DOHH2 (cell line): ENCODE measurements at regions not wholly inside any gene's neighbourhood (a gene's known extent, or its start where the extent isn't known, plus 50 kb on each side); places are given as distances from the start of the nearest gene placed in this dataset.

ENCODE experiments used
- CTCF ChIP-seq: fragments of 200-600 bp; sonication (generic); IDR thresholded peaks from one replicate; pipeline ENCODE4 v1.5.1; 2014; ENCODE audit warnings: antibody characterized with exemption, mild to moderate bottlenecking, low read depth, low read length; ENCODE audit not compliant: poor library complexity, severe bottlenecking
- EZH2phosphoT487 ChIP-seq: fragments of 200-600 bp; sonication (generic); IDR thresholded peaks from 2 replicates; pipeline ENCODE4 v1.6.1; 2017; ENCODE audit warnings: borderline replicate concordance, mild to moderate bottlenecking, antibody characterized with exemption, low read length, moderate library complexity, mixed read lengths

DNA sequence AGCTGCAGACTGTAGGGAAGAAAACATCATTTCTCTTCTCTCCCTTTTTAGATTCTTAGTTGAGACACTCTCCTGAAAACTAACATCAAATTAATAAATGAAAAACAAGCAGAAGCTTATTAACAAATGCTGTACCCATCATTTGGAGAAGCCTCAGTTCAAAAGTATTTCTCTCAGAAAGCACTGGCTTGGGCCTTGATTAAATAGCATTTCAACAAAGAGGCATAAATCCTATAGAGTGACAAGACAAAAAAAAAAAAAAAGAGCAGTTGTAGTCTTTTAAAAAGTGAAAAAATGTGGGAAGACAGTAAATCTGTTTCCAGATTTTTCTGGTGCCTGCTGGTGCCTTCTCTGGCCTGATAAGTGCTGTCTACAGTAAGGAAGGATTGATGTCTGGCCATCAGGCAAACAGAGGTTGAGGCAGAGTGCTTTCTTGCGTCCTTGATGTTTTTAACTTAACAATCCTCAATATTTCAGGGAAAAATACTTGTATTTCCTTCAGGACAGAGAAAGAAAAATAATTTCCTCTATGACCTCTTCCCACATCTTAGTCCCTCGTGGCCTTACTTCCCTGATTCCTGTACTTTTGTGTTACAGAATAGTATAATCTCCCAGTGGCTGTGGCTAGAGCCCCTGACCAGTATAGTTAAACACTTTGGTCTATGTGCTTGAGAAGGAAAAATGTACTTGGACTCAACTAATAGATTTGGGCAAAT, 300.5 kb downstream of the HGF start:
- no peak for TF ChIP-seq EZH2phosphoT487
- TF ChIP-seq CTCF, result no peak
